H1 (cell line): ENCODE measurements at regions not wholly inside any gene's neighbourhood (a gene's known extent, or its start where the extent isn't known, plus 50 kb on each side); places are given as distances from the start of the nearest gene placed in this dataset.

Source experiments
- CTCF ChIA-PET: fragments of 300-600 bp; sonication (Branson Sonifier 250); formaldehyde crosslinking; loops from one replicate; lab custom pipeline; 2021; ENCODE audit not compliant: partially characterized antibody; lab: Charles Lee
- POLR2A ChIA-PET: fragments of 300-600 bp; sonication (Branson Sonifier 250); formaldehyde crosslinking; loops from one replicate; lab custom pipeline; 2021; ENCODE audit warnings: inconsistent platforms; ENCODE audit not compliant: partially characterized antibody; lab: Charles Lee
- DNase-seq, 2 experiments: peaks; one replicate each; pipeline versions ENCODE4 v3.0.0 to v3.0.0-alpha.2; 2010 to 2022; ENCODE audit warnings: low spot score in 2 of 2, low read depth in 1 of 2, mixed read lengths in 1 of 2
- FAIRE-seq: peaks from 2 replicates; lab custom pipeline; 2011; peaks lifted over from hg19 to GRCh38; lab: Jason Lieb, UNC
- H2AFZ ChIP-seq: 2 replicates; pipeline ENCODE4 v1.8.1; 2012; ENCODE audit warnings: low read length, inconsistent platforms
- H2AK5ac ChIP-seq: 2 replicates; pipeline ENCODE4 v1.6.1; 2013; ENCODE audit warnings: low read depth, low read length
- H2BK120ac ChIP-seq: replicated peaks from 2 replicates; pipeline ENCODE3; 2013; ENCODE audit warnings: low read depth, low read length, inconsistent platforms
- H2BK12ac ChIP-seq: 2 replicates; pipeline ENCODE4 v1.6.1; 2013; ENCODE audit warnings: low read depth, low read length
- H2BK15ac ChIP-seq: 2 replicates; pipeline ENCODE4 v1.6.1; 2013; ENCODE audit warnings: low read length
- H2BK20ac ChIP-seq: 2 replicates; pipeline ENCODE4 v1.6.1; 2013; ENCODE audit warnings: low read length
- H2BK5ac ChIP-seq: 2 replicates; pipeline ENCODE4 v1.6.1; 2013; ENCODE audit warnings: low read depth, low read length
- H3K14ac ChIP-seq: 2 replicates; pipeline ENCODE4 v1.6.1; 2013; ENCODE audit warnings: inconsistent platforms; ENCODE audit not compliant: insufficient read length
- H3K18ac ChIP-seq: 2 replicates; pipeline ENCODE4 v1.6.1; 2013; ENCODE audit warnings: low read length; ENCODE audit errors: extremely low read depth
- H3K23ac ChIP-seq: 2 replicates; pipeline ENCODE4 v1.6.1; 2013; ENCODE audit warnings: inconsistent platforms; ENCODE audit not compliant: insufficient read length
- H3K23me2 ChIP-seq: 2 replicates; pipeline ENCODE4 v1.6.1; 2013; ENCODE audit warnings: low read depth, low read length
- H3K27ac ChIP-seq: 2 replicates; pipeline ENCODE4 v1.6.1; 2011; ENCODE audit warnings: low read depth, low read length, inconsistent platforms
- H3K27me3 ChIP-seq, 4 experiments: replicated peaks in 1 of 4; 1 replicate in 1 of 4; 2 replicates in 3 of 4; pipeline versions ENCODE4 v1.6.1 to v1.8.1; 2011 to 2013; ENCODE audit warnings: low read length in 3 of 4, mild to moderate bottlenecking in 3 of 4, inconsistent platforms in 2 of 4, mixed read lengths in 2 of 4, moderate library complexity in 1 of 4; ENCODE audit not compliant: control insufficient read depth in 3 of 4, insufficient read depth in 3 of 4; ENCODE audit errors: extremely low read depth in 1 of 4
- H3K36me3 ChIP-seq, 4 experiments: 2 replicates each; pipeline versions ENCODE4 v1.6.1 to v1.8.1; 2011 to 2013; ENCODE audit warnings: mild to moderate bottlenecking in 4 of 4, low read length in 3 of 4, moderate library complexity in 2 of 4, control low read depth in 1 of 4, inconsistent platforms in 1 of 4; ENCODE audit not compliant: insufficient read depth in 4 of 4, control insufficient read depth in 2 of 4
- H3K4ac ChIP-seq: replicated peaks from 2 replicates; pipeline ENCODE3; 2013; ENCODE audit warnings: low read length, low read depth, mixed read lengths, inconsistent platforms; ENCODE audit not compliant: insufficient read length
- H3K4me1 ChIP-seq, 4 experiments: replicated peaks in 1 of 4; 1 replicate in 1 of 4; 2 replicates in 3 of 4; pipeline versions ENCODE4 v1.6.1 to v1.8.1; 2011 to 2013; ENCODE audit warnings: low read length in 3 of 4, inconsistent platforms in 2 of 4, mixed read lengths in 1 of 4; ENCODE audit not compliant: insufficient read depth in 4 of 4, control insufficient read depth in 3 of 4
- H3K4me2 ChIP-seq, 2 experiments: 2 replicates each; pipeline versions ENCODE4 v1.6.1 to v1.8.1; 2011 to 2013; ENCODE audit warnings: low read depth in 2 of 2, low read length in 2 of 2, control low read depth in 1 of 2, inconsistent platforms in 1 of 2, mild to moderate bottlenecking in 1 of 2; ENCODE audit not compliant: insufficient read depth in 1 of 2
- H3K4me3 ChIP-seq, 4 experiments: fragments of 200-600, 300-600 bp in 1 of 4; sonication (generic), shearing (Covaris generic), sonication (Bioruptor Twin) in 1 of 4; 2 replicates each; pipeline versions ENCODE4 v1.5.1 to v1.8.1; 2011 to 2016; ENCODE audit warnings: low read length in 4 of 4, low read depth in 3 of 4, control low read depth in 2 of 4, inconsistent platforms in 2 of 4, mild to moderate bottlenecking in 2 of 4, mixed read lengths in 1 of 4, moderate library complexity in 1 of 4; ENCODE audit not compliant: insufficient read depth in 2 of 4; ENCODE audit errors: extremely low read depth in 1 of 4
- H3K56ac ChIP-seq: replicated peaks from 2 replicates; pipeline ENCODE3; 2013; ENCODE audit warnings: low read depth, mild to moderate bottlenecking, mixed read lengths, low read length, inconsistent platforms; ENCODE audit not compliant: insufficient read length
- H3K79me1 ChIP-seq: 2 replicates; pipeline ENCODE4 v1.6.1; 2013; ENCODE audit warnings: low read depth, low read length, control low read depth
- H3K79me2 ChIP-seq, 2 experiments: 2 replicates each; pipeline versions ENCODE4 v1.6.1 to v1.8.1; 2012 to 2013; ENCODE audit warnings: low read length in 2 of 2, mild to moderate bottlenecking in 2 of 2, inconsistent platforms in 1 of 2; ENCODE audit not compliant: insufficient read depth in 2 of 2, control insufficient read depth in 1 of 2
- H3K9ac ChIP-seq, 4 experiments: replicated peaks in 1 of 4; 1 replicate in 1 of 4; 2 replicates in 3 of 4; pipeline versions ENCODE4 v1.6.1 to v1.8.1; 2011 to 2013; ENCODE audit warnings: low read depth in 3 of 4, low read length in 3 of 4, control low read depth in 2 of 4, mild to moderate bottlenecking in 2 of 4, moderate library complexity in 2 of 4, inconsistent platforms in 1 of 4; ENCODE audit errors: extremely low read depth in 1 of 4
- H3K9me3 ChIP-seq, 2 experiments: 2 replicates each; pipeline versions ENCODE4 v1.6.1 to v1.8.1; 2012 to 2013; ENCODE audit warnings: mild to moderate bottlenecking in 2 of 2, moderate library complexity in 2 of 2, control low read depth in 1 of 2, inconsistent platforms in 1 of 2, low read depth in 1 of 2, low read length in 1 of 2, mixed read lengths in 1 of 2; ENCODE audit not compliant: insufficient read depth in 2 of 2
- H4K20me1 ChIP-seq, 2 experiments: replicated peaks in 1 of 2; 2 replicates each; pipeline versions ENCODE3 to v1.8.1; 2011 to 2013; ENCODE audit warnings: inconsistent platforms in 2 of 2, low read length in 2 of 2, mild to moderate bottlenecking in 1 of 2; ENCODE audit not compliant: insufficient read depth in 2 of 2, control insufficient read depth in 1 of 2
- H4K5ac ChIP-seq: 2 replicates; pipeline ENCODE4 v1.6.1; 2013; ENCODE audit warnings: low read length, low read depth, mixed read lengths, inconsistent platforms; ENCODE audit not compliant: insufficient read length
- H4K8ac ChIP-seq: 2 replicates; pipeline ENCODE4 v1.8.0; 2013; ENCODE audit warnings: mild to moderate bottlenecking, moderate library complexity, low read length, inconsistent platforms; ENCODE audit not compliant: insufficient read depth; ENCODE audit errors: extremely low read depth
- H4K91ac ChIP-seq: replicated peaks from 2 replicates; pipeline ENCODE3; 2013; ENCODE audit warnings: low read length, mixed read lengths, inconsistent platforms; ENCODE audit not compliant: insufficient read length
- ASH2L ChIP-seq: fragments of 200-600, 300-600 bp; sonication (generic); IDR thresholded peaks from one replicate; pipeline ENCODE4 v1.7.1; 2017; ENCODE audit warnings: low read length
- ATF3 ChIP-seq: IDR thresholded peaks from 2 replicates; pipeline ENCODE4 v1.6.1; 2011; ENCODE audit warnings: low read depth, mild to moderate bottlenecking, low read length; ENCODE audit not compliant: insufficient read depth
- HDAC2 ChIP-seq, 2 experiments: fragments of 300-600 bp in 1 of 2; sonication (generic) in 1 of 2; IDR thresholded peaks; 2 replicates each; pipeline ENCODE4 v1.6.1; 2011 to 2012; ENCODE audit warnings: low read depth in 2 of 2, low read length in 2 of 2, mild to moderate bottlenecking in 2 of 2, moderate library complexity in 2 of 2, borderline replicate concordance in 1 of 2, inconsistent platforms in 1 of 2
- KDM1A ChIP-seq: fragments of 200-600, 300-600 bp; sonication (generic); IDR thresholded peaks from 2 replicates; pipeline ENCODE4 v1.7.1; 2016; ENCODE audit warnings: mild to moderate bottlenecking, low read length, borderline replicate concordance
- KDM4A ChIP-seq: IDR thresholded peaks from one replicate; pipeline ENCODE4 v1.7.1; 2012; ENCODE audit warnings: low read depth, mild to moderate bottlenecking, moderate library complexity, low read length, inconsistent platforms; ENCODE audit not compliant: severe bottlenecking
- PHF8 ChIP-seq: fragments of 200-600 bp; sonication (generic); conservative IDR thresholded peaks from 2 replicates; pipeline ENCODE4 v1.7.1; 2012; ENCODE audit warnings: low read depth, mild to moderate bottlenecking, inconsistent platforms, low read length, moderate library complexity
- POLR2AphosphoS5 ChIP-seq: IDR thresholded peaks from 2 replicates; pipeline ENCODE4 v1.6.1; 2011; ENCODE audit warnings: low read depth, low read length
- RBBP5 ChIP-seq: IDR thresholded peaks from 2 replicates; pipeline ENCODE4 v1.7.1; 2012; ENCODE audit warnings: low read depth, mild to moderate bottlenecking, inconsistent platforms, low read length, moderate library complexity, borderline replicate concordance
- SIN3A ChIP-seq, 2 experiments: IDR thresholded peaks in 1 of 2; conservative IDR thresholded peaks in 1 of 2; 2 replicates each; pipeline ENCODE4 v1.6.1; 2011 to 2012; ENCODE audit warnings: low read length in 2 of 2, improper control_type of control experiment in 1 of 2, low read depth in 1 of 2, mild to moderate bottlenecking in 1 of 2
- YY1 ChIP-seq: IDR thresholded peaks from 2 replicates; pipeline ENCODE4 v1.6.1; 2011; ENCODE audit warnings: low read depth, mild to moderate bottlenecking, low read length
- WGBS, 2 experiments: shearing (Covaris generic) in 1 of 2; methylation state at CpG; one replicate each; pipeline versions ENCODE4 v1.1.6 to v1.1.7; 2013 to 2015; ENCODE audit warnings: low lambda C conversion rate in 2 of 2, mixed read lengths in 2 of 2, inconsistent platforms in 1 of 2, low coverage in 1 of 2, missing lambda C conversion rate in 1 of 2; ENCODE audit not compliant: insufficient replicate concordance in 2 of 2, insufficient coverage in 1 of 2, insufficient read length in 1 of 2; ENCODE audit errors: extremely low coverage in 1 of 2, missing lambda C conversion rate in 1 of 2; 5-methylcytosine and 5-hydroxymethylcytosine counted together
- TF ChIP-seq, protein P1 (sequence below), 3 experiments: IDR thresholded peaks; 1 replicate in 2 of 3; 2 replicates in 1 of 3; pipeline versions ENCODE4 v1.5.1 to v1.6.1; 2011; ENCODE audit warnings: low read length in 3 of 3, mild to moderate bottlenecking in 3 of 3, inconsistent platforms in 2 of 3, low read depth in 1 of 3, moderate library complexity in 1 of 3; ENCODE audit not compliant: insufficient read depth in 1 of 3; ENCODE audit errors: control extremely low read depth in 1 of 3

DNA sequence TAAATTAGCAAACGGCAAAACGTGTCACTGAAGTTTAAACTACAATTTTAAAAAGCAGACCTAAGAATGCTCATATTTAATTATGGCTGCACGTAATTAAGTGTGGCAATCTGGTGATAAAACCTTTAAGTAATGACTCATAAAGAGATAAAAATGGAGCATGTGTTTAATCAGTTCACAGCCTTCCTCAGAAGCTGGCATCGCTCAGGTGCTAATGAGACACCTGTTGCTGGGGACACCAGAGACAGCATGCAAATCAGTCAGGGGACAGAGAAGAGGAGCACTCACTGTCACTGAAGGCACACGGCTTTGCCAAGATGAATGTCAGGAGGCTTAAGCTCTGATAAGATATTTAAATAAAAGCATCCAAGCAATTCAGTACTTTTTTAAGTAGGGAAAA lies 840.3 kb downstream of the GALC start:
- no peak overlapping the region for H2AFZ ChIP-seq
- TF ChIP-seq HDAC2 (IDR thresholded peaks at IDR 0.05; ENCODE audit: borderline replicate concordance in 1 of 2, low read depth in 2 of 2, low read length in 2 of 2) (no peak), ATF3 (no peak), ASH2L (no peak), RBBP5 (no peak), POLR2AphosphoS5 (no peak), KDM1A (no peak), YY1 (no peak), SIN3A (conservative IDR thresholded peaks at IDR 0.05 in 1 of 2, IDR thresholded peaks at IDR 0.05 in 1 of 2; ENCODE audit: low read depth in 1 of 2, low read length in 2 of 2) (no peak), PHF8 (no peak), KDM4A (no peak)
- TF ChIP-seq, protein P1, sequence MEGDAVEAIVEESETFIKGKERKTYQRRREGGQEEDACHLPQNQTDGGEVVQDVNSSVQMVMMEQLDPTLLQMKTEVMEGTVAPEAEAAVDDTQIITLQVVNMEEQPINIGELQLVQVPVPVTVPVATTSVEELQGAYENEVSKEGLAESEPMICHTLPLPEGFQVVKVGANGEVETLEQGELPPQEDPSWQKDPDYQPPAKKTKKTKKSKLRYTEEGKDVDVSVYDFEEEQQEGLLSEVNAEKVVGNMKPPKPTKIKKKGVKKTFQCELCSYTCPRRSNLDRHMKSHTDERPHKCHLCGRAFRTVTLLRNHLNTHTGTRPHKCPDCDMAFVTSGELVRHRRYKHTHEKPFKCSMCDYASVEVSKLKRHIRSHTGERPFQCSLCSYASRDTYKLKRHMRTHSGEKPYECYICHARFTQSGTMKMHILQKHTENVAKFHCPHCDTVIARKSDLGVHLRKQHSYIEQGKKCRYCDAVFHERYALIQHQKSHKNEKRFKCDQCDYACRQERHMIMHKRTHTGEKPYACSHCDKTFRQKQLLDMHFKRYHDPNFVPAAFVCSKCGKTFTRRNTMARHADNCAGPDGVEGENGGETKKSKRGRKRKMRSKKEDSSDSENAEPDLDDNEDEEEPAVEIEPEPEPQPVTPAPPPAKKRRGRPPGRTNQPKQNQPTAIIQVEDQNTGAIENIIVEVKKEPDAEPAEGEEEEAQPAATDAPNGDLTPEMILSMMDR (IDR thresholded peaks at IDR 0.05; ENCODE audit: control extremely low read depth in 1 of 3, insufficient read depth in 1 of 3, low read depth in 1 of 3, low read length in 3 of 3): no peak

More for the DNA sequence above, 840.3 kb downstream of the GALC start:
- no peaks in the 10 kb centered on the region for H3K23me2 ChIP-seq
- no peak overlapping the region for H3K4ac ChIP-seq
- no peak overlapping the region for H4K5ac ChIP-seq
- H4K8ac ChIP-seq: no peak overlapping the region
- no peak overlapping the region for H3K23ac ChIP-seq
- CTCF ChIA-PET: no interaction called here
- DNase-seq: no peak
- no peak overlapping the region for H3K4me2 ChIP-seq
- H3K9me3 ChIP-seq: no peaks in the 10 kb centered on the region; a peak in 1 of 4 replicates
- no peak overlapping the region for H2BK12ac ChIP-seq
- no peak overlapping the region for H2BK15ac ChIP-seq
- peaks cover 0 to 1% of the 10 kb centered on the region in 2 experiments for H4K20me1 ChIP-seq
- 0 out of 8 replicates have a peak, but pooled peaks cover 0 to 2% (median 0%) of the 10 kb centered on the region in 4 experiments for H3K36me3 ChIP-seq
- no peaks in the 10 kb centered on the region for H3K79me2 ChIP-seq
- no peak overlapping the region for H2AK5ac ChIP-seq
- no peak overlapping the region for H4K91ac ChIP-seq
- H3K18ac ChIP-seq: no peak overlapping the region
- H2BK120ac ChIP-seq: no peak overlapping the region
- whole genome bisulfite sequencing, 2 experiments: 75% methylated on average over 5 of the region's 5 CpGs; no CpG with 5 or more reads in 1 of the 2 experiments
- H3K79me1 ChIP-seq: no peaks in the 10 kb centered on the region
- no peak for FAIRE-seq
- no peak overlapping the region for H2BK20ac ChIP-seq
- H3K4me3 ChIP-seq: no peak overlapping the region
- H3K27me3 ChIP-seq: peaks cover 10 to 64% (median 41%) of the 10 kb centered on the region in 4 experiments
- no peak overlapping the region for H3K9ac ChIP-seq
- no peak overlapping the region for H2BK5ac ChIP-seq
- peaks cover 5 to 18% (median 11%) of the 10 kb centered on the region in 4 experiments; a peak in 6 of 7 replicates for H3K4me1 ChIP-seq
- no peak overlapping the region for H3K14ac ChIP-seq
- H3K27ac ChIP-seq: no peak overlapping the region
- POLR2A ChIA-PET: no interaction called here
- no peak overlapping the region for H3K56ac ChIP-seq
